HG03280 (cell line): ENCODE measurements at regions not wholly inside any gene's neighbourhood (a gene's known extent, or its start where the extent isn't known, plus 50 kb on each side); places are given as distances from the start of the nearest gene placed in this dataset.

Source experiments
- ATAC-seq: cut with Tn5 transposase; IDR thresholded peaks from one replicate; pipeline ENCODE4 v1.9.1; 2021; ENCODE audit warnings: mild to moderate bottlenecking, moderate library complexity; ENCODE audit not compliant: unreplicated experiment

DNA sequence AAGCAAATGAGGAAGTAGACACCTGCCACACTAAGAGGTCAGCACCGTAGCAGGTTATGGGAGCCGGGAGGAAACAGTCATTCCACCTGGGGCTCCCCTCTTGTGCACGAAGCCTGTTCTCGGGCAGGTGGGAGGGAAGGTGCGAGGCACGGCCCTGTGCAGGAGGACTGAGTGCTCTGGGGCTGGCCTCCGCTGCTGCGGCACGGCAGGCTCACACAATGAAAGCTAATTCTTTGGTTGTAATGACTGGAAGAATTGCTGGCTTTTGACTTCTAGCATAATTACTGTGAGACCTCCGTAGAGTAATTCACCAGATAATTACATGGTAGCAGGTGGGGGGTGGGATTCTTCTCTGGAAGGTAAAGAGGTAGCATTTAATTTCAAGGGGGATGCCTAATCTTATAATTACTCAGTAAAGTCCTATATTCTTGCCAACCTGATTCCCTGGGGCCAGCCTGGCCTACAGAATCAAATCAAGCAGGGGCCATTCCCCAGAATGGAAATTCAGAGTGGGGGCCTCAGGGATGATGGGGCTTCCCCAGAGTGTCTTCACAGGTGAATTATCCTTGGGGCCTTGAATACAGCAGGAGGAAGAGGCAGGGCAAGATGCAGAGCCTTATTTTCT is 129.1 kb downstream of the TPRA1 start:
- ATAC-seq, result no peak

DNA sequence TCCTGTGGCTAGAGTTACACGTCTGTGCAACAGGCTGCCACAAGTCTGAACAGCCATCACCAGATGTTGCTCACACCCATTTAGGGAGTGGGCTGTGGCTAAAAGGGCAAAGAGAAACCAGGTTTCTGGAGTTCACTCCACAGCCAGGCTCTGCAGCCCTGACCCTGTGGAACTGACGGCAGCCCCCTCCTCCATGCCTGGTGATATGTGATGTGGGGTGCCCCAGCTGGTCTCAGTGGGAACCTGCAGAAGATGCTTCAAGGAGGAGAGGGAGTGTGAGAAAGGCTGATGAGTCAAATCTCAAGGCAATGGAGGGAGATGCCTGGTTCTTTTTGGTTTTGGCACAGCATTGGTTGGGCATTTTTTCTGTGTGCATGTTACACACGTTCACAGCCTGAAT is 130.6 kb downstream of the TPRA1 start:
- ATAC-seq, result no peak

DNA sequence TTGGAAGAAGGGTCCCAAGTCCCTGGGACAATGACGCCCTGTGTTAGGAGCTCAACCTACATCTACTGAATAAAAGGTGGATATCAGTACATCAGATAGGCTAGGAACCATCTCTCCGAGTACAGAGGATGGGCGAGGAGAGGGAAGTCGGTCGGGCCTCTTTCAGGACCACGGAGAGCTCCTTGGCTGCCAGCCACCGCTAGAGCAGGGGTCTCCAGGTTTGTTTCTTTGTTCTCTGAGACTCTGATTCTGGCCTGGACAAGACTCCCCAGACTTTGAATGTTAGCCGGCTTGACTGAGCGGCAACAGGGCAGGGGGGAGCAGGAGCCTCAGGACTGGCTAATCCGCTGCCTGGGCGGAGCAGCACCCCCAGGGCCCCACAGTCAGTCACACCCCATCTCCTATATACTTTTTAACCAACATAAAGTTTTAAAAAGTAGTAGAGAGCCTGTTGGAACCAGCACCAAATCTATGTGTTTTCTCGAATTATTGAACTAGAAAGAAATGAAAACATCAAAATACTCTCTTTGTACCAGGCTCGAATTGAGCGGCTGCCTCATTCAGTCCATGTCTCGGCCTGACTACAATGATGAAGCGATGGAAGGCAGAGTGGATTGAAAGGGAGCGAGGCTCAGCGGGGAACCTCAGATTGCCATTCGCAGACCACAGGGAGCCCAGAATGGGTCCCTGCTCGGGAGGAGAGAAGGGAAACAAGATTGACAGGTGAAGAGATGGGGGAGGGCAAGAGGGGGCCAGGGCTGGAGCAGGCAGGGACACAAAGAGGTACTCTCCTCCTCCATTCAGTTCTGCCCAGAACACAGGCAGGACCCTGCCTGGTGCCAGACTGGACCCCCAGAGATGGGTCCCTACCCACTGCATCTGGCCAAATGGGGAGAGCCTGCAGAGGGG is 131.6 kb downstream of the TPRA1 start:
- ATAC-seq, result no peak

DNA sequence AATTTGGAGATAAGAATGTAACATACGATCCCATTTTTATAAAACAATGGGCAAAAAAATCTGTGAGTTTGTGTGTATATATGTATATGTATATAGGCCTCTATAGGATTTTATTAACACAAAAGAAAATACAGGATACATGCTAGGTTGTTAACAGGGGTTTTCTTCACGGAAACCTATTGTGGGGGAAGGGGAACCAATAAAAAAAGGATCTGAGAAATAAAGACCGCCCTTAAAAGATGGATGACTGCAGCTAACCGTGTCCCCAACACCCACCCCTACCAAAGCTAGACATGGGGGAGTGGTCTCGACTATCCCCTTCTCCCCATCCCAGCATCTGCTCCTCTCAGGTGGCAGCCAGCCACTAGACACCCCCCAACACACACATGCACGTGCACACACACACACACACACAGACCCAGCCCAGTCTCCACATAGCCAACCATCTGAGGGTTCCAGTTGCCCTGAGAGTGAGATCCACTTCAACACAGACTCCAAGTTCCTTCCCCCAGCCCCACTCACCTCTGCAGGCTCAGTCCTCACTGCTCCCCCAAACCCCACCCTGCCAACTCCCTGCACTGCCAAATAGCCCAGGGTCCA is 132.9 kb downstream of the TPRA1 start:
- ATAC-seq, result no peak

DNA sequence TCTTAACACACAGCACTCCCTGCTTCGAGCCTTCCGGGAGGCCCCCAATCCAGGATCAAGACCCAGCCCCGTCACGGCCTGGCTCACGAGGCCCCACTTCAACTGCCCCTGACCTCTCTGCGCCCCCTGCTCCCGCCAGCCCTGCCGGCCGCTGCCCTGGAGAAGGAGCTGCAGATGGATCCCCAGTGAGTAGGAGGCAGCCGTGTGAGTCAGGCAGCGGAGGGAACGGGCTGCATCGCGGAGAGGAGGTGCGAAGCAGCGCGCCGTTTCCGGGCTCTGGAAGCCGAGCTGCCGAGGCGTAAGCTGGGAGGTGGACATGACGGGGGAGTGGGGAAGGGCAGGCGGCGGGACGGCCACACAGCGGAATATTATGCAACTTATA is 133.4 kb downstream of the TPRA1 start:
- ATAC-seq, result no peak

DNA sequence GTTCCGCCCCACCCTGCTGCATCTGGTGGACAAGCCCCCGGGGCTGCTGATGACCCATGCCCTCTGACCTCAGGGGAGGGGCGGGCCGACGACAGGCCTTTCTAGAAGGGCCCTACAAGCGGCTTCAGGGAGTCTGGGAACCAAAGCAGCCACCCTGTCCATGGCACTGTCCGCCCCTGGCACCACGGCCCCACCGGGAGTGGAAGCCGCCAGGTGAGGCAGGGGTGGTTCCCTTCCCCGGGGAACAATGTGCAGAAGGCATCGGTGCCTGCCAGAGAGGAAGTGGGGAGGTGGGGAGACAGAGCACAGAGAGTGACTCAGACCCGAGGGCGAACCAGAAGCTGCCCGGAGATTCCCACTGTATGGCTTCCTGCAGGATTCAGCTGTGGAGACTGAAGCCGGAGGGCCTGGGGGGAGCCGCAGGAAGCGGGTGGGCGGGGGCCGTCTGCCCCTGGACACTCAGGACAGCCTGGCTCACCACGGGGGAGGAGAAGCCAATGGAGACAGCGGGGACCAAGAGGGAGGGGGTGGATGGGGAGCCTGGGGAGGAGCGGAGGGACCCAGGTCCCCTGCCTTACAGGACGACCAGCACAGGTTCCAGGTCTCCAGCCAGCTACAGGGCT is 134.0 kb downstream of the TPRA1 start:
- no peak for ATAC-seq

DNA sequence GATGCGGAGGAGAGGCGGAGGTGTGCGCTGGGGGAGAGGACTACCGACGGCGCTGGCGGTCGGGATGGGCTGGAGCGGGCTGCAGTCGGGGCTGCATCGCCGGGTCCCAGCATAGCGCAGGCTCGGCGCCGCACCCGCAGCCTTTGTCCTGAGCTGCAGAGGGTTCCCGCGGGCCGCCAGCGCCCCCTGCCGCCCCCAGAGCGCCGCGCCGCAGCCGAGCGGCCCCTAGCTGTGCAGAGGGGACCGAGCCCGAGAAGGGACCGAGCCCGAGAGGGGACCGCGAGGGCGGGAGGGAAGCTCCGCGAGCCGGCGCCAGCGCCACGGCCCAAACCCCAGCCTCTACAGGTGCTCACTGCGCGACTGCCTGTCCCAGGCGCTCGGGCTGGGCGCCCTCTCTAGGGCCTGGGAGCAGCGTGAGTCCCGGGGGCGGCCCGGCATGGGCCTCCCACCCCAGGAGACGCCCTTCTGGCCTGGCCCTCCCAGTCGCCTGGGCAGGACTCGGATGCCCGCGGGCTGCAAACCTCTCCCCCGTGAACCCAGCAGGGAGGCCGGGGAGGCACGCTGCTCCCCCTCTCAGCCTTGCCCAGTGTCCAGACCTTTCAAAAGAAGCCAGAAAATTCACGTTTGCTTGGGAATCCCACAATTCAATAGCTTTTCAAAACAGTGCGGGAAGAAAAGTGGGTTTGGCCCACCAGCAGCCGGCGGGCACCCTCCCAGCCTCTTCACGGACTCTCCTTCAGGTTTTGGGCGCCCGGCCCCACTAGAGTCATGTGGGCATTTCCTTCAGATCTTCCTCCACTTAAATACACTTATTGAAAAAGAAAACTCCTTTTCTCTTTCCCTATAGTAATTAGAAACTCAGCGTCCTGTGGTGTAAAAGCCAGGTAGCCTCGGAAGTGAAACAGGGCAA is 134.7 kb downstream of the TPRA1 start:
- peak; percentile 76 for ATAC-seq

DNA sequence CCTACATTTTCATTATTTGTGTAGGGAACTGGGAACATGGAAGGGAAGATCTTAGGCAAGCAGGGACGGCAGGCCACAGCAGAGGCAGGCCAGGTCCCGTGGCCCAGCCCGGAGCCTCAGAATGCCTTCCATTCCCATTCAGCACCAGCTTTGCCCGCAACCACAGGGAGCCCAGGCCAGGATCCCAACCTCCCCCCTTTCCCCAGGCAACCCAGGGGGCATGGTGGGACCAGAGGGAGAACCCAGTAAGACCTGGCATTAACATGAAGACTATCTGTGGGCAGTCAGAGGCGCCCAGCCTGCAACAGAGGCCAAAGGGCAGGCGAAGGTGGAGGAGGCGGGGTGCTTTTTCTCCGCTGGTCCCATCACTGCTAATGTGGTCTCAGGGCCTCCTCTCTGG is 135.6 kb downstream of the TPRA1 start:
- no peak for ATAC-seq

DNA sequence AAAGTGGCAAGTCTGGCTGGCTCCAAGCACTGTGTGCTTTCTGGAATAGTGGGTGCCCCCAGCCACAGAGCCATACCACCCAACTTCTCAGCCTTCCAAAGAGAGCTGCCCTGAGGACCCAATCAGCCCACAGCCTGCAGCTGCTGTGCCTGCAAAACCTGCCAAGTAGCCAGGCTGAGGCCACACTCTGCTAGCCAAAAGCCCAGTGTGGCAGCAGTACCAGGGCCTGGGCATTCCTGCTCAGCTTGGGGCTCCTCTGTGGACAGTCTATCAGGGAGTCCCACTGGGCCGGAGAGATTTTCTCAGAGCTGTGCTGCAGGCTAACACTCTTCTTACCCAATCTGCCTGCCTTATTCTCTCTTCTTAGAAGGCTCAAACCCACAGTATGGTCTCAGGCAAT is 136.5 kb downstream of the TPRA1 start:
- no peak for ATAC-seq

DNA sequence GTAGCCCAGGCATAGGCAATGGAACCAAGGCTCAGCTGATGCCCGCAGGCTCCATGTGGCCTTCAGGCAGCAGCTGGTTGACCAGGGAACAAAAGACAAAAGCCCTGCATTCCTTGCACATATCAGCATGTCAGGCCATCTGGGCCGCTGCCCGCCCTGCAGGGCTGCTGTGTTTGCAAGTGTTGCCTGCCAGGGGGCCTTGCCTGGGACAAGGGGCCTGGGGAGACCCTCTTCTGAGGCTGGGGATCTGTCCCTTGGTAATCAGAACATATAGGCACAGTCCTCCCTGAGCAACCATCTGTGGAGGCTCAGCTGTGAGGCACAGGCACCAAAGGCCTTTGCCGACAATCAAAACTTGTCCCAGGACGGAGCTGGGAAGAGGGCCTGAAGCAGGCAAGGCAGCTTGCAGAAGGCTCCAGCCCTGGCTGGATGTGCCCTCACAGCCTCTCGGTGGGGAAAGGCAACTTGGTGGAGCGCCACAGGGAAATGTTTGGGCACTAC is 138.2 kb downstream of the TPRA1 start:
- ATAC-seq, result no peak

DNA sequence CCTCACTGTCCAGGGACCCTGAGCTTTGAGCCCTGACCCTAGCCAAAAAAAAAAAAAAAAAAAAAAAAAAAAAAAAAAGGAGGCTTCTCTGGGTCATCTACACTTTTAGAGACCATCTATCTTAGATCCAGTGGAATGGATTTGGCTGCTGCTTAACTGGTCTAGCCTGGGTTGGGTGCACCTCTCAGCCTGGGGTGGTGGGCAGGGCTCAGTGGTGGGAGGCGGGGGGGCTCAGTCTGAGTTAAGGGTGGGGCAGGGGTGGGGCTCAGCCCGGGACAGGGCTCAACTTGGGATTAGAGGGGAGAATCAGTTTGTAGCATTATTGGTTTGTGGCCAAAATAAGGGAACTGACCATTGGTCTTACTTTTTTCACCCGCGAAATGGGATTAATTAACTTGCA is 139.2 kb downstream of the TPRA1 start:
- ATAC-seq, result no peak

DNA sequence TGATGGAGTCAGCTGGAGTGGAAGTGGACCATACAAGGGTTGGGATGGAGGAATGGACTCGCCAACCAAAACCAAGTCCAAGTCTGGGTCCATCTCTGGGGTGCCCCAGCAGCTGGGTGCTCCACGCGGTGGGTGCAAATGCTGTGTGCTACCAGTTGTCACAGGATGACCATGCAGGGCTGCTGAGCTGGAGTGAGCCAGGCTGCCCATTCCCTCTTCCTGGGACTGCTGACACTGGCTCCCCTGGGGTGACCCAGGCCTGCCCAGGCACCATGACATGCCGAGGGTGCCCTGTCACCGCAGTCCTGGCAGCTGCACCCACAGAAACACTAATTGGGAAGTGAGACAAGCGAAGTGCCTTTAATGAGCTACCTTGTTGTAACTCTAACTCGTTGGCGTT is 140.2 kb downstream of the TPRA1 start:
- no peak for ATAC-seq

DNA sequence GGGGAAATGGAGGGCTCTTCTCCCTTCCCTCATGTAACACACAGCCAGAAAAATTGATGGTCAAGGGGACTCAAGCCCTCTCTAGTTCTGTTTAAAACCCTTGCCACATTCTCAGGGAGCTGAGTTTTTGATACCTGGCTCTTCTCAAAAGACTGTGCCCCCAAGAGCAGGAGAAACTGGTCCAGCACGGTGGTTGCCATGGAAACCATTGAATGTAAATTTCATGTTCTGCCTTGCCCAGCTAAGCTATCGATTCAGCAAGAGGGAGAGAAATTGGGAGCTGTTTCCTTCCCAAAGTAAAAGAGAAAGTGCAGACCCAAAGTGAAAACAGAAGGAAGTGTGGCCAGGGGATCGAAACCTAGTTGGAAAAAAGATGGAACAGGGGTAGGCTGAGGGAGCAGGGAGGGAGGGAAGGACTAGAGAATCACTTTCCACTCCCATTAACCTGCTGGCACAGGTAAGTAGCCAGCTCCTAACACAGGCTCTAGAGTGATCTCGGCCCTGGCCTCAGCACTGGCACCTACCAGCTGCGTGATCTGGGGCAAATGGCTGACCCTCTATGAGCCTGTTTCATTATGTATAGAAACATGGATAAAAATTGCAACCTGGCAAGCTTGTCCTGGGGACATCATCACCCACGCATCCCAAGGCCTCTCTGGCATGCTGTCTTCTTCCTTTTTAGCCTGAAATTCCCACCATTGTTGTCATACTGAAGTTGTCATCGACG is 140.9 kb downstream of the TPRA1 start:
- no peak for ATAC-seq

DNA sequence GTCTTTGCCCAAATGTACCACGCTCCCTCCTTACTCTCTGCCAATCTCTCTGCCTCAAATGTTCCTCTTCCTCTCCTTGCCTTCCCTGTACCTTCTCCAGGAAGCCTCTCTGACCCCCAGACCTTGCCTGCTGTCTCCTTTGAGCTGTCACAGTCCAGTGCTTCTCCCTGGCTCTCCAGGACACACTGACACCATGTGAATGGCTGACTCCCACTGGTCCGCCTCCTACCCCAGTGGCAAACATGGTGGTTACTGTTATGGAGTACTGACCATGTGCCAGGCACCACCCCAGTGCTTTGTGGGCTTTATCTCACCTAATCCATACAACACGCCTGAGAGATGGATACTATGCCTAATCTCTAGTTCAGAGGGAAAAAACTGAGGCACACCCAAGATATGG is 141.9 kb downstream of the TPRA1 start:
- no peak for ATAC-seq

DNA sequence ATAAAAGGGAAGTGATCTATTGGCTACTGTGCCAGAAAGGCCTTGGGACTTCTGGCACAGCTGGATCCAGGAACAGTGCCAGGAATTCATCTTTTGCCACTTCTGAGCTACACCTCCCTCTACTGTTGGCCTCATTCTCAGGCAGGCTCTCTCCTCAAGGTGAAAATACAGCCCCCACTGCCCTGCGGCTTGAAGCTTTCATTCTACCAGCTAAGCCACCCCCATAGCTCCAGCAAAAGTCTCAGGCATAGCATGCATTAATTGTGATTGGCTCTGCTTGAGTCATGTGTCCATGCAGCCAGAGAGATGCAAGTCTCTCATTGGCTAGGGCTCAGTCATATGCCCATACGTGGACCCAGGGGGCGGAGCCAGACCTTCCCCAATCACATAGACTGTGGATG is 142.4 kb downstream of the TPRA1 start:
- no peak for ATAC-seq

DNA sequence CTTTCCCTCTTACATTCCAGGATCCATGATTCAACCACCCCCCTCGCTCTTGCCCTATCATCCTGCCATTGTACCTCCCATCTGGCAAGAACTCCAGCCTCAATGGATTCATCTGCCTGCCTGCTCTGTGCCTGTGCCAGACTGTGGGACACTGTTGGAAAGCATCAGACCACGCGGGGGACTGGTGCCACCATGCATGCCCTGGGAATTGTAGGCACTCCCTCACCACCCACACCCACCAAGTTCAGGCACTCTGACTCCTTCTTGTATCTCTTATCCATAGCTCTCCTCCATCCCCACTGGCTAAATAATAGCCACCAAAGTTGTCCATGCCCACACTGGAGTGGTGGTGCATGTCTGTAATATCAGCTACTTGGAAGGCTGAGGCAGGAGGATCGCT is 143.8 kb downstream of the TPRA1 start:
- ATAC-seq, result no peak

DNA sequence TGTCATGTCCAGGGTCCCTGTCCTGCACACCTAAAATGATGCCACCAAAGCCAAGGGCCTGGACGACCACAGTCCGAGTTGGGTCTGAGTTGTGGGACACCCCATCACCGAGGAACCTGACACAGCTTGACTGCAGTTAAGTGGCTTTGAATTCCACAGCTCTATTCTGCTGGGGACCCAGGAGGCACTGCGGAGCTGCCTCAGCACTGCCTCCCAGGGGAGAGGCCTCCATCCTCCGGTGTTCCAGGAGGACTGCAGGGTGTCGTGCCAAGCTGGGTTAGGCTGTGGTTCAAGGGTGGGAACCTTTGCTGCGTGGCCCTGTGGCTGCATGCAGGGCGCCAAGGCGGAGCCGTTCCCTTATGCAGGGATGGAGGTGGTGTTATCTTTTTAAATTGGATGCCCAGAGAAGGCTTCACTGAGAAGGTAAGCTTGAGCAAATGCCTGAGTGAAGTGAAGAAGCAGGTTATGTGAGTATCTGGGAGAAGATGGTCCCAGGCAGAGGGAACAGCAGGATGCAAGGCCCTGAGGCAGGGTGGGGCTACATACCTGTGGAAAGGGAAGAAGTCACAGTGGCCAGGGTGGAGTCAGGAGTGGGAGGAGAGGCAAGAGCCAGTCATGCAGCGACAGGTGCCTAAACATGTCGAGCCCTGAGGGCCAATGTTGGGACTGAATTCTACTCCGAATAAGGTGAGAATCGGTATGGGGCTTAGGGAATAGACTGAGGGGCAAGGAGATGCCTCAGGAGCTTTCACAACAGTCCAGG is 144.8 kb downstream of the TPRA1 start:
- ATAC-seq, result no peak

DNA sequence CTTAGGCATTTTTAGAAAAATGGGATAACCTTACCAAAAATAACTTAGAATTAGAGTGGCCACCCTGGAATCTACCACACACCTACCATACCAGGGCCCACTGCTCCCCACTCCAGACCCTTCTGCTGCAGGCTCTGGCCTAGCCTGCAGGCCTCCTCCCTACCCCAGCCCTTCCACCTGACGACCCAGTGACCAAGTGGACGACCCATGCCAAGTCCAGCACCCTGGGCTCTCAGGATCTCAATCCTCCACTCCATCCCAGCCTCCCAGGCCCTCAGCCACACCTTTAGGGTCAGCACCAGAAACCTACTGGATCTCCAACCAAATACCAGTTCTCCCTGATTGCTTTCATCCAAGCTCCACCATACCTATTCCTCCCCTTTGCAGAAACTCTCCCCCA is 145.8 kb downstream of the TPRA1 start:
- no peak for ATAC-seq
